ENCODE measurements at regions not wholly inside any gene's neighbourhood (a gene's known extent, or its start where the extent isn't known, plus 50 kb on each side); places are given as distances from the start of the nearest gene placed in this dataset.

GRCh38 chr6:169099411-169100202 lies 154.0 kb downstream of the THBS2 start:
- TF ChIP-seq CTCF (IDR thresholded peaks at IDR 0.05; ENCODE audit: low read depth, low read length, missing input control) (no peak), RAD21 (IDR thresholded peaks at IDR 0.05) (no peak), YY1 (IDR thresholded peaks at IDR 0.05) (no peak), ZBTB33 (IDR thresholded peaks at IDR 0.05) (no peak), REST (IDR thresholded peaks at IDR 0.05) (no peak), HNF4G (IDR thresholded peaks at IDR 0.05) (no peak)

All from liver (tissue), 3 donors.